ENCODE measurements at regions not wholly inside any gene's neighbourhood (a gene's known extent, or its start where the extent isn't known, plus 50 kb on each side); places are given as distances from the start of the nearest gene placed in this dataset.

DNA sequence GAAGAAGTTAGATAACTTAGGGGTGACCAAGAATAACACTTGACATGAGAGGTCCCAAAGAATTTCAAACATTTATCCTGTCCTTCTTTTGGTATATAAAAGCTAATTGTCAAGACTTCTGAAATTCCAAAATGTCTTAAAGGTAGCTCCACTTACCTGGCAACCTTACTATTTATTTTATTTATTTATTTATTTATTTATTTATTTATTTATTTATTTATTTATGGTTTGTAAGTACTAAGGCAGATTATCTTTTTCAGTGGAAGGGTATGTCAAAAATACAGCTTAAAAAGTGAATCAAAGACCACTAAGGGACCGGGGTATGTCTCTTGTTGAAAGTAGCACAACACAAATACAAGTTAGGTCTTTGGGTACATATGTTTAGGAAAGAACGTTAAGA is 620.8 kb upstream of the B3GALT2 start (continued):
- TF ChIP-seq, protein P1, sequence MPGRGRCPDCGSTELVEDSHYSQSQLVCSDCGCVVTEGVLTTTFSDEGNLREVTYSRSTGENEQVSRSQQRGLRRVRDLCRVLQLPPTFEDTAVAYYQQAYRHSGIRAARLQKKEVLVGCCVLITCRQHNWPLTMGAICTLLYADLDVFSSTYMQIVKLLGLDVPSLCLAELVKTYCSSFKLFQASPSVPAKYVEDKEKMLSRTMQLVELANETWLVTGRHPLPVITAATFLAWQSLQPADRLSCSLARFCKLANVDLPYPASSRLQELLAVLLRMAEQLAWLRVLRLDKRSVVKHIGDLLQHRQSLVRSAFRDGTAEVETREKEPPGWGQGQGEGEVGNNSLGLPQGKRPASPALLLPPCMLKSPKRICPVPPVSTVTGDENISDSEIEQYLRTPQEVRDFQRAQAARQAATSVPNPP (IDR thresholded peaks at IDR 0.05; ENCODE audit: borderline replicate concordance, insufficient read depth, insufficient read length) = no peak
- no peak for TF ChIP-seq SREBF1 (IDR thresholded peaks at IDR 0.05; ENCODE audit: borderline replicate concordance, low read depth, low read length)

DNA sequence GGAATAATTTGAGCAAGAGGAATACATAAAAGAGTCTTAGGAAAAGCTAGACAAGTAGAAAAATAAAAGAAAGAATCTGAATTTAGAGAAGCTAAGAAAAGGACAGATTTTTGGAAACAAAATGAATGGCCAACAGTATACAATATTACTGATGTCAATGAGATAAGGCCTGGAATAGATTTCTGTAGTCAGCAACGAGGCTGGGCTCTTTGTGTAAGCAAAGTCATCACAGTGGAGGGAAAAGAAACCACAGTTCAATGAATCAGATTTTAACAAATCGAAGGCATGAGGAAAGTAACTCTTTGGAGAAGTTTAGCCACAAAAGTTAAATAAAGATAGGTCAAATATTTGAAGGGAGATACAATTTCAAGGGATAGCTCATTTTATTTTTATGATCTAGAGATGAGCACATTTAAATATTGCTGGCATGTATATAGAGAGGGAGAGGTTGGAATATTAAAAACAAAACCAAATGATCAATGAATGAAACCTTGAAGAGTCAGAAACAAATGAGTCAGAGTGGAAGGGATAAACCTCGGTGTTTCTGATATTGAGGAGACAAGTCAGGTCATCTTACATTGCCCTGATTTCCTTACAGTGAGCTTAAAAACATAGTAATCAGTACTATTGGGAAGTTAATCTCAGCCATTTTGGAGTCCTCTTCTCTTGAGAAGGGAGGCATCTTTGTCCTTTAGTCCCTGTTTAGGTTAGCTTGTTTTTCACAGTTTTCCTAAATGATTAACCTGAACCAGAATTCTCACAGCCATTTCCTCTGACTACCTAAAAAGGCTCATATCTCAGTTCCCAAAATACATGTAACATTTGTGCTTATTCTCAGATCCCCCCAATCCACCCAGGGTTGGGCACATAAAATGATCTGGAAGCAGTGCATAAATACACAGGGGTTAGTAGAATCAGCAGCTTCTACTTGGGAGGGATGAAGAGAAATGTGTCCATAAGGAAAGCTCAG is 620.0 kb upstream of the B3GALT2 start:
- intact Hi-C loops (cut with micrococcal nuclease) = no loop called here
- ChIA-PET POLR2A (no interaction called here), CTCF (ENCODE audit: low intra/inter-chr PET ratio) (no interaction called here)
- no peak for FAIRE-seq
- Histone ChIP-seq H4K20me1 (replicated peaks; ENCODE audit: control insufficient read depth, insufficient read depth, low read length) (no peaks in the 10 kb centered on the region), H3K4me2 (ENCODE audit: insufficient read depth, low read length) (no peak overlapping the region), H2AFZ (ENCODE audit: low read depth, low read length) (no peak overlapping the region), H3K79me2 (ENCODE audit: control insufficient read depth, insufficient read depth, low read length) (no peaks in the 10 kb centered on the region), H3K36me3 (ENCODE audit: control insufficient read depth, insufficient read depth, low read length) (no peaks in the 10 kb centered on the region), H3K27ac (ENCODE audit: extremely low read depth, low read depth, low read length) (no peak overlapping the region), H3K9me3 (replicated peaks; ENCODE audit: control insufficient read depth, insufficient read depth, low read depth, low read length) (no peaks in the 10 kb centered on the region), H3K9ac (ENCODE audit: insufficient read depth in 1 of 2, low read depth in 2 of 2, low read length in 2 of 2) (no peak overlapping the region), H3K4me3 (no peak overlapping the region), H3K4me1 (replicated peaks in 1 of 2; ENCODE audit: control insufficient read depth in 2 of 2, insufficient read depth in 2 of 2, low read length in 2 of 2) (no peaks in the 10 kb centered on the region), H3K9me1 (ENCODE audit: control insufficient read depth, insufficient read depth, low read length) (no peaks in the 10 kb centered on the region), H3K27me3 (ENCODE audit: control insufficient read depth in 2 of 2, insufficient read depth in 2 of 2, low read length in 2 of 2) (no peaks in the 10 kb centered on the region)
- no peak for DNase-seq (ENCODE audit: extremely low read depth in 1 of 4, low spot score in 3 of 4)
- in situ Hi-C loops (cut with MboI) = no loop called here
- no TSS peak for BruUV-seq (replicated peaks)
- no peak for ATAC-seq
- 0% methylated on average over 3 of the region's 3 CpGs for WGBS (ENCODE audit: insufficient coverage, low coverage, missing lambda C conversion rate)
- TF ChIP-seq CHD4 (IDR thresholded peaks at IDR 0.05; ENCODE audit: insufficient read depth, insufficient replicate concordance, low read depth, low read length, poor library complexity, severe bottlenecking) = no peak
- no peak for TF ChIP-seq ZNF133 (CRISPR knock-in tag; IDR thresholded peaks at IDR 0.05)
- no peak for TF ChIP-seq ZKSCAN8 (CRISPR knock-in tag; IDR thresholded peaks at IDR 0.05)
- TF ChIP-seq, protein P2, sequence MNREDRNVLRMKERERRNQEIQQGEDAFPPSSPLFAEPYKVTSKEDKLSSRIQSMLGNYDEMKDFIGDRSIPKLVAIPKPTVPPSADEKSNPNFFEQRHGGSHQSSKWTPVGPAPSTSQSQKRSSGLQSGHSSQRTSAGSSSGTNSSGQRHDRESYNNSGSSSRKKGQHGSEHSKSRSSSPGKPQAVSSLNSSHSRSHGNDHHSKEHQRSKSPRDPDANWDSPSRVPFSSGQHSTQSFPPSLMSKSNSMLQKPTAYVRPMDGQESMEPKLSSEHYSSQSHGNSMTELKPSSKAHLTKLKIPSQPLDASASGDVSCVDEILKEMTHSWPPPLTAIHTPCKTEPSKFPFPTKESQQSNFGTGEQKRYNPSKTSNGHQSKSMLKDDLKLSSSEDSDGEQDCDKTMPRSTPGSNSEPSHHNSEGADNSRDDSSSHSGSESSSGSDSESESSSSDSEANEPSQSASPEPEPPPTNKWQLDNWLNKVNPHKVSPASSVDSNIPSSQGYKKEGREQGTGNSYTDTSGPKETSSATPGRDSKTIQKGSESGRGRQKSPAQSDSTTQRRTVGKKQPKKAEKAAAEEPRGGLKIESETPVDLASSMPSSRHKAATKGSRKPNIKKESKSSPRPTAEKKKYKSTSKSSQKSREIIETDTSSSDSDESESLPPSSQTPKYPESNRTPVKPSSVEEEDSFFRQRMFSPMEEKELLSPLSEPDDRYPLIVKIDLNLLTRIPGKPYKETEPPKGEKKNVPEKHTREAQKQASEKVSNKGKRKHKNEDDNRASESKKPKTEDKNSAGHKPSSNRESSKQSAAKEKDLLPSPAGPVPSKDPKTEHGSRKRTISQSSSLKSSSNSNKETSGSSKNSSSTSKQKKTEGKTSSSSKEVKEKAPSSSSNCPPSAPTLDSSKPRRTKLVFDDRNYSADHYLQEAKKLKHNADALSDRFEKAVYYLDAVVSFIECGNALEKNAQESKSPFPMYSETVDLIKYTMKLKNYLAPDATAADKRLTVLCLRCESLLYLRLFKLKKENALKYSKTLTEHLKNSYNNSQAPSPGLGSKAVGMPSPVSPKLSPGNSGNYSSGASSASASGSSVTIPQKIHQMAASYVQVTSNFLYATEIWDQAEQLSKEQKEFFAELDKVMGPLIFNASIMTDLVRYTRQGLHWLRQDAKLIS (CRISPR knock-in tag; IDR thresholded peaks at IDR 0.05) = no peak
- TF ChIP-seq NFE2L1 (tag; IDR thresholded peaks at IDR 0.05; ENCODE audit: borderline replicate concordance, low read depth) = no peak
- no peak for TF ChIP-seq NFIX (CRISPR knock-in tag; IDR thresholded peaks at IDR 0.05; ENCODE audit: low read depth)
- no peak for TF ChIP-seq CBFB (CRISPR knock-in tag; IDR thresholded peaks at IDR 0.05)
- no peak for TF ChIP-seq RBM39 (optimal IDR thresholded peaks at IDR 0.05; ENCODE audit: low read depth, low read length)
- TF ChIP-seq MECOM (CRISPR knock-in tag; IDR thresholded peaks at IDR 0.05) = no peak
- TF ChIP-seq CAMTA2 (CRISPR knock-in tag; conservative IDR thresholded peaks at IDR 0.05) = no peak
- TF ChIP-seq ZNF445 (CRISPR knock-in tag; IDR thresholded peaks at IDR 0.05; ENCODE audit: low read depth) = no peak
- TF ChIP-seq HEY1 (CRISPR knock-in tag; IDR thresholded peaks at IDR 0.05; ENCODE audit: borderline replicate concordance) = no peak
- no peak for TF ChIP-seq SNRNP70 (optimal IDR thresholded peaks at IDR 0.05; ENCODE audit: low read depth, low read length)
- no peak for TF ChIP-seq SMARCA5 (IDR thresholded peaks at IDR 0.05)
- TF ChIP-seq XRCC5 (IDR thresholded peaks at IDR 0.05; ENCODE audit: low read depth, low read length) = no peak

Measured in K562 (cell line).